B cell (primary cell): ENCODE measurements at regions not wholly inside any gene's neighbourhood (a gene's known extent, or its start where the extent isn't known, plus 50 kb on each side); places are given as distances from the start of the nearest gene placed in this dataset.

Source experiments
- EZH2 ChIP-seq: IDR thresholded peaks from 2 replicates; pipeline ENCODE4 v1.6.1; 2012; ENCODE audit warnings: borderline replicate concordance, low read depth, mild to moderate bottlenecking, moderate library complexity, low read length; ENCODE audit not compliant: insufficient read depth, poor library complexity, severe bottlenecking
- TF ChIP-seq, protein P1 (sequence below): fragments of 200-600 bp; IDR thresholded peaks from one replicate; pipeline ENCODE4 v1.8.0; 2022; ENCODE audit warnings: antibody characterized with exemption, mild to moderate bottlenecking

DNA sequence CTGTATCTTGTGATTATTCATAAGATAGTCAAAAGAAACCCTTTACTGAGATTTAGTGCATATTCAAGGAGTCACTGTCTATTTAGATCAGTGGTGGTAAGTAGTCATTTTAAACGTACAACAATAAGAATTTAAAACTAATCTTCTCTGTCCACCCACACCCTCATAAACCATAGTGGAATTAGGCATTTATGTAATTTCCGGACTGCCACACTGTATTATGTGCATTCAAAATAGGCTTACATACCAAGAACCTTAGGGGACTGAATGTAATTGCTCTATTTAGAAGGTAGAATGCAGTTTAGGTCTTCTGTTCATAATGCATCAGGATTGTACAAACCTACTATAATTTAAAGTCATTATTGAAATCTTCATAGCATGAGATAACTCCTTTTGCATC, 685.4 kb downstream of the TENT5A start:
- TF ChIP-seq, protein P1, sequence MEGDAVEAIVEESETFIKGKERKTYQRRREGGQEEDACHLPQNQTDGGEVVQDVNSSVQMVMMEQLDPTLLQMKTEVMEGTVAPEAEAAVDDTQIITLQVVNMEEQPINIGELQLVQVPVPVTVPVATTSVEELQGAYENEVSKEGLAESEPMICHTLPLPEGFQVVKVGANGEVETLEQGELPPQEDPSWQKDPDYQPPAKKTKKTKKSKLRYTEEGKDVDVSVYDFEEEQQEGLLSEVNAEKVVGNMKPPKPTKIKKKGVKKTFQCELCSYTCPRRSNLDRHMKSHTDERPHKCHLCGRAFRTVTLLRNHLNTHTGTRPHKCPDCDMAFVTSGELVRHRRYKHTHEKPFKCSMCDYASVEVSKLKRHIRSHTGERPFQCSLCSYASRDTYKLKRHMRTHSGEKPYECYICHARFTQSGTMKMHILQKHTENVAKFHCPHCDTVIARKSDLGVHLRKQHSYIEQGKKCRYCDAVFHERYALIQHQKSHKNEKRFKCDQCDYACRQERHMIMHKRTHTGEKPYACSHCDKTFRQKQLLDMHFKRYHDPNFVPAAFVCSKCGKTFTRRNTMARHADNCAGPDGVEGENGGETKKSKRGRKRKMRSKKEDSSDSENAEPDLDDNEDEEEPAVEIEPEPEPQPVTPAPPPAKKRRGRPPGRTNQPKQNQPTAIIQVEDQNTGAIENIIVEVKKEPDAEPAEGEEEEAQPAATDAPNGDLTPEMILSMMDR: no peak
- no peak for TF ChIP-seq EZH2
